HG03469 (cell line): ENCODE measurements at regions not wholly inside any gene's neighbourhood (a gene's known extent, or its start where the extent isn't known, plus 50 kb on each side); places are given as distances from the start of the nearest gene placed in this dataset.
"Not testable (repeated sequence)": the region's sequence is repeated elsewhere in the genome, so short reads cannot be mapped to it uniquely, and the experiment has no call there.

Experiments used
- ATAC-seq: cut with Tn5 transposase; IDR thresholded peaks from one replicate; pipeline ENCODE4 v1.9.1; 2021; ENCODE audit warnings: mild to moderate bottlenecking, moderate library complexity, moderate number of reproducible peaks; ENCODE audit not compliant: unreplicated experiment

- ATAC-seq, result no peak
Measured at GRCh38 chr20:40634891-40635290, 54.1 kb downstream of the MAFB start.

- ATAC-seq, result no peak
Measured at GRCh38 chr20:40633123-40633850, 55.7 kb downstream of the MAFB start.

GRCh38 chr20:40632346-40632976, 56.6 kb downstream of the MAFB start:
- ATAC-seq, result no peak

- ATAC-seq, result no peak
Measured at GRCh38 chr20:40631119-40631631, 57.9 kb downstream of the MAFB start.

- ATAC-seq, result no peak
Measured at GRCh38 chr20:40630713-40631112, 58.3 kb downstream of the MAFB start.

GRCh38 chr20:40630099-40630498, 58.9 kb downstream of the MAFB start:
- ATAC-seq, result no peak

GRCh38 chr20:40628877-40629276, 60.2 kb downstream of the MAFB start:
- no peak for ATAC-seq

GRCh38 chr20:40619053-40619452, 70.0 kb downstream of the MAFB start:
- not testable (repeated sequence) for ATAC-seq

- no peak for ATAC-seq
Measured at GRCh38 chr20:40617594-40617993, 71.4 kb downstream of the MAFB start.

- ATAC-seq, result no peak
Measured at GRCh38 chr20:40612837-40613236, 76.2 kb downstream of the MAFB start.

- no peak for ATAC-seq
Measured at GRCh38 chr20:40612247-40612646, 76.8 kb downstream of the MAFB start.

- no peak for ATAC-seq
Measured at GRCh38 chr20:40610730-40611129, 78.3 kb downstream of the MAFB start.

- ATAC-seq, result no peak
Measured at GRCh38 chr20:40607927-40608326, 81.1 kb downstream of the MAFB start.

GRCh38 chr20:40606660-40607059, 82.4 kb downstream of the MAFB start:
- ATAC-seq, result no peak

- no peak for ATAC-seq
Measured at GRCh38 chr20:40606237-40606636, 82.8 kb downstream of the MAFB start.

GRCh38 chr20:40604416-40604815, 84.6 kb downstream of the MAFB start:
- no peak for ATAC-seq

GRCh38 chr20:40603057-40603651, 85.9 kb downstream of the MAFB start:
- no peak for ATAC-seq

GRCh38 chr20:40602381-40602780, 86.7 kb downstream of the MAFB start:
- no peak for ATAC-seq

- ATAC-seq, result no peak
Measured at GRCh38 chr20:40600441-40601219, 88.4 kb downstream of the MAFB start.

GRCh38 chr20:40599987-40600386, 89.0 kb downstream of the MAFB start:
- no peak for ATAC-seq

- ATAC-seq, result no peak
Measured at GRCh38 chr20:40592941-40593340, 96.1 kb downstream of the MAFB start.
